H9 (cell line): ENCODE measurements at regions not wholly inside any gene's neighbourhood (a gene's known extent, or its start where the extent isn't known, plus 50 kb on each side); places are given as distances from the start of the nearest gene placed in this dataset.

Experiments used
- DNase-seq: peaks from one replicate; pipeline ENCODE4 v3.0.0-alpha.2; 2017
- H2AFZ ChIP-seq: one replicate; pipeline ENCODE4 v1.6.1; 2013; ENCODE audit warnings: mild to moderate bottlenecking, low read length, control low read depth, moderate library complexity
- H2AK5ac ChIP-seq: 2 replicates; pipeline ENCODE4 v1.6.1; 2013; ENCODE audit warnings: low read length, control low read depth, mixed read lengths; ENCODE audit not compliant: insufficient read length
- H2BK120ac ChIP-seq: one replicate; pipeline ENCODE4 v1.6.1; 2013; ENCODE audit warnings: low read depth, mild to moderate bottlenecking, low read length, control low read depth, inconsistent platforms; ENCODE audit not compliant: poor library complexity, severe bottlenecking
- H2BK12ac ChIP-seq: 2 replicates; pipeline ENCODE4 v1.6.1; 2013; ENCODE audit warnings: low read length, control low read depth, mixed read lengths, low read depth; ENCODE audit not compliant: insufficient read length
- H2BK15ac ChIP-seq: 2 replicates; pipeline ENCODE4 v1.6.1; 2013; ENCODE audit warnings: low read depth, low read length, control low read depth
- H2BK20ac ChIP-seq: one replicate; pipeline ENCODE4 v1.6.1; 2013; ENCODE audit warnings: low read depth, mild to moderate bottlenecking, low read length, control low read depth, inconsistent platforms; ENCODE audit not compliant: poor library complexity, severe bottlenecking
- H2BK5ac ChIP-seq: 2 replicates; pipeline ENCODE4 v1.6.1; 2013; ENCODE audit warnings: low read length, control low read depth, mixed read lengths; ENCODE audit not compliant: insufficient read length
- H3K14ac ChIP-seq: 2 replicates; pipeline ENCODE4 v1.6.1; 2013; ENCODE audit warnings: low read length, control low read depth; ENCODE audit not compliant: insufficient read depth
- H3K18ac ChIP-seq: 2 replicates; pipeline ENCODE4 v1.6.1; 2013; ENCODE audit warnings: low read depth, mild to moderate bottlenecking, mixed read lengths, low read length, control low read depth; ENCODE audit not compliant: insufficient read length
- H3K23ac ChIP-seq: 2 replicates; pipeline ENCODE4 v1.6.1; 2013; ENCODE audit warnings: low read length, control low read depth, mixed read lengths, low read depth; ENCODE audit not compliant: insufficient read length
- H3K23me2 ChIP-seq: 2 replicates; pipeline ENCODE4 v1.6.1; 2013; ENCODE audit warnings: low read depth, mild to moderate bottlenecking, mixed read lengths, low read length, control low read depth; ENCODE audit not compliant: insufficient read length, poor library complexity, severe bottlenecking
- H3K27ac ChIP-seq: 2 replicates; pipeline ENCODE4 v1.5.1; 2013; ENCODE audit warnings: low read length, control low read depth, mixed read lengths, low read depth; ENCODE audit not compliant: insufficient read length
- H3K27me3 ChIP-seq: 2 replicates; pipeline ENCODE4 v1.6.1; 2013; ENCODE audit warnings: low read length, control low read depth, inconsistent platforms; ENCODE audit not compliant: insufficient read depth
- H3K4ac ChIP-seq: 2 replicates; pipeline ENCODE4 v1.6.1; 2013; ENCODE audit warnings: low read depth, mild to moderate bottlenecking, control low read depth, inconsistent platforms, low read length, moderate library complexity
- H3K4me1 ChIP-seq: 2 replicates; pipeline ENCODE4 v1.6.1; 2013; ENCODE audit warnings: low read length, control low read depth, inconsistent platforms; ENCODE audit not compliant: insufficient read depth
- H3K4me2 ChIP-seq: 2 replicates; pipeline ENCODE4 v1.6.1; 2013; ENCODE audit warnings: low read length, control low read depth, mixed read lengths; ENCODE audit not compliant: insufficient read length, insufficient read depth
- H3K56ac ChIP-seq: 2 replicates; pipeline ENCODE4 v1.6.1; 2013; ENCODE audit warnings: low read depth, mild to moderate bottlenecking, mixed read lengths, low read length, control low read depth; ENCODE audit not compliant: insufficient read length
- H3K79me1 ChIP-seq: 2 replicates; pipeline ENCODE4 v1.6.1; 2013; ENCODE audit warnings: low read depth, mild to moderate bottlenecking, moderate library complexity, low read length, control low read depth, inconsistent platforms; ENCODE audit not compliant: insufficient read depth, poor library complexity, severe bottlenecking
- H3K79me2 ChIP-seq: 2 replicates; pipeline ENCODE4 v1.6.1; 2013; ENCODE audit warnings: low read length, control low read depth, inconsistent platforms; ENCODE audit not compliant: insufficient read depth
- H3K9ac ChIP-seq: 2 replicates; pipeline ENCODE4 v1.6.1; 2013; ENCODE audit warnings: low read length, control low read depth, mixed read lengths; ENCODE audit not compliant: insufficient read length; ENCODE audit errors: extremely low read depth
- H3K9me3 ChIP-seq: one replicate; pipeline ENCODE4 v1.6.1; 2013; ENCODE audit warnings: low read depth, low read length, inconsistent platforms; ENCODE audit not compliant: control insufficient read depth
- H3T11ph ChIP-seq: one replicate; pipeline ENCODE4 v1.6.1; 2013; ENCODE audit warnings: mild to moderate bottlenecking, low read length, control low read depth, inconsistent platforms
- H4K20me1 ChIP-seq: one replicate; pipeline ENCODE4 v1.6.1; 2013; ENCODE audit not compliant: control insufficient read depth, insufficient read length, insufficient read depth
- H4K5ac ChIP-seq: 2 replicates; pipeline ENCODE4 v1.6.1; 2013; ENCODE audit warnings: low read depth, mild to moderate bottlenecking, mixed read lengths, low read length, control low read depth; ENCODE audit not compliant: insufficient read length
- H4K8ac ChIP-seq: replicated peaks from 2 replicates; pipeline ENCODE4 v1.6.1; 2013; ENCODE audit warnings: low read length, control low read depth, mixed read lengths, low read depth; ENCODE audit not compliant: insufficient read length
- H4K91ac ChIP-seq: 2 replicates; pipeline ENCODE4 v1.6.1; 2013; ENCODE audit warnings: low read depth, mild to moderate bottlenecking, moderate library complexity, mixed read lengths, low read length, control low read depth; ENCODE audit not compliant: insufficient read length
- H3K27ac Mint-ChIP-seq, 3 experiments: 2 replicates in 2 of 3; 3 replicates in 1 of 3; pipeline ENCODE4 v1.8.0; 2020 to 2021; ENCODE audit warnings: mixed read lengths in 3 of 3, mild to moderate bottlenecking in 1 of 3, moderate library complexity in 1 of 3
- H3K27me3 Mint-ChIP-seq: 2 replicates; pipeline ENCODE4 v1.8.0; 2021; ENCODE audit warnings: low read depth, mild to moderate bottlenecking, moderate library complexity, mixed read lengths
- H3K36me3 Mint-ChIP-seq, 3 experiments: 2 replicates in 2 of 3; 3 replicates in 1 of 3; pipeline ENCODE4 v1.8.0; 2020 to 2021; ENCODE audit warnings: low read depth in 3 of 3, mixed read lengths in 3 of 3; ENCODE audit not compliant: insufficient read depth in 1 of 3
- H3K4me1 Mint-ChIP-seq, 2 experiments: 2 replicates each; pipeline ENCODE4 v1.8.0; 2020; ENCODE audit warnings: mixed read lengths in 2 of 2
- H3K4me3 Mint-ChIP-seq, 2 experiments: 2 replicates in 1 of 2; 3 replicates in 1 of 2; pipeline ENCODE4 v1.8.0; 2020 to 2021; ENCODE audit warnings: mild to moderate bottlenecking in 2 of 2, mixed read lengths in 2 of 2, moderate library complexity in 1 of 2
- H3K9me3 Mint-ChIP-seq, 2 experiments: 2 replicates in 1 of 2; 3 replicates in 1 of 2; pipeline ENCODE4 v1.8.0; 2020; ENCODE audit warnings: mild to moderate bottlenecking in 2 of 2, mixed read lengths in 2 of 2, moderate library complexity in 1 of 2
- WGBS: extraction: QIAGEN DNeasy Blood & Tissue Kit; methylation state at CpG from one replicate; pipeline ENCODE4 v1.1.7; 2013; ENCODE audit warnings: missing lambda C conversion rate, low lambda C conversion rate, mixed read lengths; ENCODE audit not compliant: insufficient read length; ENCODE audit errors: extremely low coverage; 5-methylcytosine and 5-hydroxymethylcytosine counted together
- TF ChIP-seq, protein P1 (sequence below): fragments of 200-600 bp; sonication (generic); conservative IDR thresholded peaks from 3 replicates; pipeline ENCODE4 v1.8.0; 2021; ENCODE audit warnings: antibody characterized with exemption, mild to moderate bottlenecking

GRCh38 chr14:101019990-101020710, 116.6 kb upstream of the RTL1 start:
- Histone ChIP-seq H3T11ph (no peak overlapping the region), H4K8ac (no peak overlapping the region), H3K79me2 (no peaks in the 10 kb centered on the region), H3K23ac (no peak overlapping the region), H3K14ac (no peak overlapping the region), H3K4ac (no peak overlapping the region), H4K20me1 (no peaks in the 10 kb centered on the region), H4K5ac (no peak overlapping the region), H2BK120ac (no peak overlapping the region), H4K91ac (no peak overlapping the region), H3K27ac (no peak overlapping the region), H3K23me2 (no peaks in the 10 kb centered on the region), H2BK15ac (no peak overlapping the region), H2BK5ac (no peak overlapping the region), H2BK20ac (no peak overlapping the region), H3K18ac (no peak overlapping the region), H2BK12ac (no peak overlapping the region), H2AFZ (no peak overlapping the region), H3K56ac (no peak overlapping the region), H2AK5ac (no peak overlapping the region), H3K9me3 (no peaks in the 10 kb centered on the region), H3K9ac (no peak overlapping the region), H3K79me1 (no peaks in the 10 kb centered on the region), H3K4me2 (no peak overlapping the region), H3K4me1 (no peaks in the 10 kb centered on the region), H3K27me3 (no peaks in the 10 kb centered on the region)
- Mint-ChIP-seq H3K36me3 (peaks cover 6 to 15% (median 7%) of the 10 kb centered on the region in 3 experiments; a peak in 5 of 7 replicates), H3K9me3 (peaks cover 25 to 36% of the 10 kb centered on the region in 2 experiments; a peak in 4 of 5 replicates), H3K27ac (no peak overlapping the region), H3K4me3 (peak overlapping the region in 1 of 2 experiments; percentile 40; a peak in 1 of 5 replicates), H3K27me3 (peaks cover 25% of the 10 kb centered on the region), H3K4me1 (peaks cover 7% of the 10 kb centered on the region in 2 experiments)
- TF ChIP-seq, protein P1, sequence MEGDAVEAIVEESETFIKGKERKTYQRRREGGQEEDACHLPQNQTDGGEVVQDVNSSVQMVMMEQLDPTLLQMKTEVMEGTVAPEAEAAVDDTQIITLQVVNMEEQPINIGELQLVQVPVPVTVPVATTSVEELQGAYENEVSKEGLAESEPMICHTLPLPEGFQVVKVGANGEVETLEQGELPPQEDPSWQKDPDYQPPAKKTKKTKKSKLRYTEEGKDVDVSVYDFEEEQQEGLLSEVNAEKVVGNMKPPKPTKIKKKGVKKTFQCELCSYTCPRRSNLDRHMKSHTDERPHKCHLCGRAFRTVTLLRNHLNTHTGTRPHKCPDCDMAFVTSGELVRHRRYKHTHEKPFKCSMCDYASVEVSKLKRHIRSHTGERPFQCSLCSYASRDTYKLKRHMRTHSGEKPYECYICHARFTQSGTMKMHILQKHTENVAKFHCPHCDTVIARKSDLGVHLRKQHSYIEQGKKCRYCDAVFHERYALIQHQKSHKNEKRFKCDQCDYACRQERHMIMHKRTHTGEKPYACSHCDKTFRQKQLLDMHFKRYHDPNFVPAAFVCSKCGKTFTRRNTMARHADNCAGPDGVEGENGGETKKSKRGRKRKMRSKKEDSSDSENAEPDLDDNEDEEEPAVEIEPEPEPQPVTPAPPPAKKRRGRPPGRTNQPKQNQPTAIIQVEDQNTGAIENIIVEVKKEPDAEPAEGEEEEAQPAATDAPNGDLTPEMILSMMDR, result no peak
- peak; percentile 9 for DNase-seq
- WGBS, result no CpG with 5 or more reads among the region's 8 CpGs
